ENCODE measurements at regions not wholly inside any gene's neighbourhood (a gene's known extent, or its start where the extent isn't known, plus 50 kb on each side); places are given as distances from the start of the nearest gene placed in this dataset.
A peak's percentile ranks its signal among the peaks of the same experiment; 100 is the strongest.

- H3K4me3 ChIP-seq: peak overlapping the region; percentile 14
- WGBS: 81% methylated on average over 23 of the region's 23 CpGs
- no peak for DNase-seq (ENCODE audit: low spot score in 2 of 2)
- TF ChIP-seq POLR2AphosphoS5 (IDR thresholded peaks at IDR 0.05) (no peak), CTCF (IDR thresholded peaks at IDR 0.05) (no peak), POLR2A (IDR thresholded peaks at IDR 0.05) (no peak), EP300 (IDR thresholded peaks at IDR 0.05) (no peak)
- no peaks in the 10 kb centered on the region for H3K9me3 ChIP-seq
- no peaks in the 10 kb centered on the region for H3K4me1 ChIP-seq
- H3K36me3 ChIP-seq: no peaks in the 10 kb centered on the region
- no peaks in the 10 kb centered on the region for H3K27me3 ChIP-seq
- H3K27ac ChIP-seq: no peak overlapping the region
These were observed 81.9 kb upstream of the E2F3 start for GRCh38 chr6:20319520-20320357.

- Histone ChIP-seq H3K27me3 (no peaks in the 10 kb centered on the region), H3K4me3 (no peak overlapping the region), H3K36me3 (no peaks in the 10 kb centered on the region), H3K4me1 (no peaks in the 10 kb centered on the region), H3K9me3 (no peaks in the 10 kb centered on the region), H3K27ac (no peak overlapping the region)
- no peak for DNase-seq (ENCODE audit: low spot score in 2 of 2)
- TF ChIP-seq POLR2AphosphoS5 (IDR thresholded peaks at IDR 0.05) (no peak), CTCF (IDR thresholded peaks at IDR 0.05) (no peak), EP300 (IDR thresholded peaks at IDR 0.05) (no peak), POLR2A (IDR thresholded peaks at IDR 0.05) (no peak)
- 70% methylated on average over 6 of the region's 6 CpGs for WGBS
These were observed 75.8 kb upstream of the E2F3 start for GRCh38 chr6:20325641-20326421.

- Histone ChIP-seq H3K4me3 (no peak overlapping the region), H3K27me3 (no peaks in the 10 kb centered on the region), H3K36me3 (no peaks in the 10 kb centered on the region), H3K9me3 (no peaks in the 10 kb centered on the region), H3K4me1 (no peaks in the 10 kb centered on the region), H3K27ac (no peak overlapping the region)
- WGBS: 84% methylated on average over 1 of the region's 1 CpG
- DNase-seq (ENCODE audit: low spot score in 2 of 2): no peak
- TF ChIP-seq EP300 (IDR thresholded peaks at IDR 0.05): no peak
- TF ChIP-seq POLR2A (IDR thresholded peaks at IDR 0.05): no peak
- no peak for TF ChIP-seq CTCF (IDR thresholded peaks at IDR 0.05)
- no peak for TF ChIP-seq POLR2AphosphoS5 (IDR thresholded peaks at IDR 0.05)
These were observed 75.3 kb upstream of the E2F3 start for GRCh38 chr6:20326422-20326728.

- H3K4me3 ChIP-seq: no peak overlapping the region
- H3K27me3 ChIP-seq: peaks cover 3% of the 10 kb centered on the region
- no peak for TF ChIP-seq POLR2AphosphoS5 (IDR thresholded peaks at IDR 0.05)
- no peak for TF ChIP-seq CTCF (IDR thresholded peaks at IDR 0.05)
- no peak for TF ChIP-seq EP300 (IDR thresholded peaks at IDR 0.05)
- TF ChIP-seq POLR2A (IDR thresholded peaks at IDR 0.05): no peak
- no peaks in the 10 kb centered on the region for H3K36me3 ChIP-seq
- no peaks in the 10 kb centered on the region for H3K9me3 ChIP-seq
- no peak overlapping the region for H3K27ac ChIP-seq
- H3K4me1 ChIP-seq: no peaks in the 10 kb centered on the region
- 95% methylated on average over 7 of the region's 7 CpGs for WGBS
- DNase-seq (ENCODE audit: low spot score in 2 of 2): no peak
These were observed 74.5 kb upstream of the E2F3 start for GRCh38 chr6:20327141-20327540.

- 88% methylated on average over 5 of the region's 5 CpGs for WGBS
- Histone ChIP-seq H3K4me1 (no peaks in the 10 kb centered on the region), H3K4me3 (no peak overlapping the region), H3K27me3 (peaks cover 10% of the 10 kb centered on the region), H3K36me3 (no peaks in the 10 kb centered on the region), H3K9me3 (no peaks in the 10 kb centered on the region), H3K27ac (no peak overlapping the region)
- no peak for DNase-seq (ENCODE audit: low spot score in 2 of 2)
- no peak for TF ChIP-seq CTCF (IDR thresholded peaks at IDR 0.05)
- TF ChIP-seq EP300 (IDR thresholded peaks at IDR 0.05): no peak
- TF ChIP-seq POLR2A (IDR thresholded peaks at IDR 0.05): no peak
- TF ChIP-seq POLR2AphosphoS5 (IDR thresholded peaks at IDR 0.05): no peak
These were observed 73.3 kb upstream of the E2F3 start for GRCh38 chr6:20328266-20328923.
